ENCODE measurements at regions not wholly inside any gene's neighbourhood (a gene's known extent, or its start where the extent isn't known, plus 50 kb on each side); places are given as distances from the start of the nearest gene placed in this dataset.

DNA sequence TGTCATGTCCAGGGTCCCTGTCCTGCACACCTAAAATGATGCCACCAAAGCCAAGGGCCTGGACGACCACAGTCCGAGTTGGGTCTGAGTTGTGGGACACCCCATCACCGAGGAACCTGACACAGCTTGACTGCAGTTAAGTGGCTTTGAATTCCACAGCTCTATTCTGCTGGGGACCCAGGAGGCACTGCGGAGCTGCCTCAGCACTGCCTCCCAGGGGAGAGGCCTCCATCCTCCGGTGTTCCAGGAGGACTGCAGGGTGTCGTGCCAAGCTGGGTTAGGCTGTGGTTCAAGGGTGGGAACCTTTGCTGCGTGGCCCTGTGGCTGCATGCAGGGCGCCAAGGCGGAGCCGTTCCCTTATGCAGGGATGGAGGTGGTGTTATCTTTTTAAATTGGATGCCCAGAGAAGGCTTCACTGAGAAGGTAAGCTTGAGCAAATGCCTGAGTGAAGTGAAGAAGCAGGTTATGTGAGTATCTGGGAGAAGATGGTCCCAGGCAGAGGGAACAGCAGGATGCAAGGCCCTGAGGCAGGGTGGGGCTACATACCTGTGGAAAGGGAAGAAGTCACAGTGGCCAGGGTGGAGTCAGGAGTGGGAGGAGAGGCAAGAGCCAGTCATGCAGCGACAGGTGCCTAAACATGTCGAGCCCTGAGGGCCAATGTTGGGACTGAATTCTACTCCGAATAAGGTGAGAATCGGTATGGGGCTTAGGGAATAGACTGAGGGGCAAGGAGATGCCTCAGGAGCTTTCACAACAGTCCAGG, 144.8 kb downstream of the TPRA1 start:
- no peak for TF ChIP-seq MXI1 (IDR thresholded peaks at IDR 0.05; ENCODE audit: low read depth, low read length)
- TF ChIP-seq CTCF (IDR thresholded peaks at IDR 0.05): no peak
- no peak for TF ChIP-seq EZH2phosphoT487 (IDR thresholded peaks at IDR 0.05; ENCODE audit: borderline replicate concordance, low read depth)
- TF ChIP-seq, protein P1, sequence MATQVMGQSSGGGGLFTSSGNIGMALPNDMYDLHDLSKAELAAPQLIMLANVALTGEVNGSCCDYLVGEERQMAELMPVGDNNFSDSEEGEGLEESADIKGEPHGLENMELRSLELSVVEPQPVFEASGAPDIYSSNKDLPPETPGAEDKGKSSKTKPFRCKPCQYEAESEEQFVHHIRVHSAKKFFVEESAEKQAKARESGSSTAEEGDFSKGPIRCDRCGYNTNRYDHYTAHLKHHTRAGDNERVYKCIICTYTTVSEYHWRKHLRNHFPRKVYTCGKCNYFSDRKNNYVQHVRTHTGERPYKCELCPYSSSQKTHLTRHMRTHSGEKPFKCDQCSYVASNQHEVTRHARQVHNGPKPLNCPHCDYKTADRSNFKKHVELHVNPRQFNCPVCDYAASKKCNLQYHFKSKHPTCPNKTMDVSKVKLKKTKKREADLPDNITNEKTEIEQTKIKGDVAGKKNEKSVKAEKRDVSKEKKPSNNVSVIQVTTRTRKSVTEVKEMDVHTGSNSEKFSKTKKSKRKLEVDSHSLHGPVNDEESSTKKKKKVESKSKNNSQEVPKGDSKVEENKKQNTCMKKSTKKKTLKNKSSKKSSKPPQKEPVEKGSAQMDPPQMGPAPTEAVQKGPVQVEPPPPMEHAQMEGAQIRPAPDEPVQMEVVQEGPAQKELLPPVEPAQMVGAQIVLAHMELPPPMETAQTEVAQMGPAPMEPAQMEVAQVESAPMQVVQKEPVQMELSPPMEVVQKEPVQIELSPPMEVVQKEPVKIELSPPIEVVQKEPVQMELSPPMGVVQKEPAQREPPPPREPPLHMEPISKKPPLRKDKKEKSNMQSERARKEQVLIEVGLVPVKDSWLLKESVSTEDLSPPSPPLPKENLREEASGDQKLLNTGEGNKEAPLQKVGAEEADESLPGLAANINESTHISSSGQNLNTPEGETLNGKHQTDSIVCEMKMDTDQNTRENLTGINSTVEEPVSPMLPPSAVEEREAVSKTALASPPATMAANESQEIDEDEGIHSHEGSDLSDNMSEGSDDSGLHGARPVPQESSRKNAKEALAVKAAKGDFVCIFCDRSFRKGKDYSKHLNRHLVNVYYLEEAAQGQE (IDR thresholded peaks at IDR 0.05; ENCODE audit: low read depth, low read length): no peak
- TF ChIP-seq TCF12 (IDR thresholded peaks at IDR 0.05): no peak
- no peak for TF ChIP-seq POLR2AphosphoS5 (IDR thresholded peaks at IDR 0.05; ENCODE audit: low read depth, low read length)
- no peak for TF ChIP-seq RCOR1 (IDR thresholded peaks at IDR 0.05; ENCODE audit: low read length)

All from SK-N-SH (cell line).